NB4 (cell line): ENCODE measurements at regions not wholly inside any gene's neighbourhood (a gene's known extent, or its start where the extent isn't known, plus 50 kb on each side); places are given as distances from the start of the nearest gene placed in this dataset.

Experiments used
- DNase-seq: peaks from one replicate; pipeline ENCODE4 v3.0.0; 2010; ENCODE audit warnings: low read depth
- H3K4me3 ChIP-seq: one replicate; pipeline ENCODE4 v1.5.1; 2011; ENCODE audit warnings: mild to moderate bottlenecking, low read depth, low read length, moderate library complexity
- MYC ChIP-seq: IDR thresholded peaks from 2 replicates; pipeline ENCODE4 v1.6.1; 2011; ENCODE audit warnings: low read depth, low read length
- POLR2A ChIP-seq: IDR thresholded peaks from 2 replicates; pipeline ENCODE4 v1.6.1; 2011; ENCODE audit warnings: mild to moderate bottlenecking; ENCODE audit not compliant: insufficient read length; ENCODE audit errors: extremely low read depth
- TF ChIP-seq, protein P1 (sequence below): IDR thresholded peaks from 2 replicates; pipeline ENCODE4 v1.6.1; 2011; ENCODE audit warnings: low read depth, low read length
- TF ChIP-seq, protein P2 (sequence below): IDR thresholded peaks from one replicate; pipeline ENCODE4 v1.5.1; 2012; ENCODE audit warnings: low read depth, low read length

DNA sequence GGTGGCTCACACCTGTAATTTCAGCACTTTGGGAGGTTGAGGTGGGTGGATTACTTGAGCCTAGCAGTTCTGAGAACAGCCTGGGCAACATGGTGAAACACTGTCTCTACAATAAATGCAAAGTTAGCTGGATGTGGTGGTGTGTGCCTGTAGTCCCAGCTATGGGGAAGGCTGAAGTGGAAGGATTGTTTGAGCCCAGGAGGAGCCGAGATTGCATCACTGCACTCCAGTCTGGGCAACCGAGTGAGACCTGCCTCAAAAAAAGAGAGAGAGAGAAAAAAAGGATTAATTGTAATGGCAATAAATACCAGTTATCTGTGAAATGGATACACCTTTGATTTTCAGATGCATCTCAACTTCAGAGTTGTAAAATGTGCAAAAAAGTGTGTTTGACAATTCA, 58.8 kb downstream of the SPRY1 start:
- TF ChIP-seq POLR2A, result no peak
- no peak for TF ChIP-seq MYC
- TF ChIP-seq, protein P1, sequence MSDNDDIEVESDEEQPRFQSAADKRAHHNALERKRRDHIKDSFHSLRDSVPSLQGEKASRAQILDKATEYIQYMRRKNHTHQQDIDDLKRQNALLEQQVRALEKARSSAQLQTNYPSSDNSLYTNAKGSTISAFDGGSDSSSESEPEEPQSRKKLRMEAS, result no peak
- TF ChIP-seq, protein P2, sequence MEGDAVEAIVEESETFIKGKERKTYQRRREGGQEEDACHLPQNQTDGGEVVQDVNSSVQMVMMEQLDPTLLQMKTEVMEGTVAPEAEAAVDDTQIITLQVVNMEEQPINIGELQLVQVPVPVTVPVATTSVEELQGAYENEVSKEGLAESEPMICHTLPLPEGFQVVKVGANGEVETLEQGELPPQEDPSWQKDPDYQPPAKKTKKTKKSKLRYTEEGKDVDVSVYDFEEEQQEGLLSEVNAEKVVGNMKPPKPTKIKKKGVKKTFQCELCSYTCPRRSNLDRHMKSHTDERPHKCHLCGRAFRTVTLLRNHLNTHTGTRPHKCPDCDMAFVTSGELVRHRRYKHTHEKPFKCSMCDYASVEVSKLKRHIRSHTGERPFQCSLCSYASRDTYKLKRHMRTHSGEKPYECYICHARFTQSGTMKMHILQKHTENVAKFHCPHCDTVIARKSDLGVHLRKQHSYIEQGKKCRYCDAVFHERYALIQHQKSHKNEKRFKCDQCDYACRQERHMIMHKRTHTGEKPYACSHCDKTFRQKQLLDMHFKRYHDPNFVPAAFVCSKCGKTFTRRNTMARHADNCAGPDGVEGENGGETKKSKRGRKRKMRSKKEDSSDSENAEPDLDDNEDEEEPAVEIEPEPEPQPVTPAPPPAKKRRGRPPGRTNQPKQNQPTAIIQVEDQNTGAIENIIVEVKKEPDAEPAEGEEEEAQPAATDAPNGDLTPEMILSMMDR, result no peak

DNA sequence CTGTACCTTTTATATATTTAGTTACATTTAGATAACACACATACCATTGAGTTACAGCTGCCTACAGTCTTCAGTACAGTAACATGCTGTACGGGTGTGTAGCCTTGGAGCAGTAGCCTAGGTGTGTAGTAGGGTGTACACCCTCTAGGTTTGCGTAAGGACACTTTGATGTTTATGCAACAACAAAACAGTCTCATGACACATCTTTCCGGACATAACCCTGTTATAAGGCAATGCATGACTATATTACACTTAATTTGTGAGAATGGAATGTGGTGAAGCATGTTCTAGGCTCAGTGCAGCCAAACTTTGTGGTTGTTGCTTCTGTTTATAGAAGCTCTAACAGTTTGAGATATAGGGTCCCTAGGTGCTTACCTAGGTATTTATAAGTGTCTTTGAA, 65.4 kb downstream of the SPRY1 start:
- H3K4me3 ChIP-seq, result no peak overlapping the region
- TF ChIP-seq POLR2A, result no peak
- TF ChIP-seq, protein P2, result no peak
- TF ChIP-seq, protein P1, result no peak
- no peak for TF ChIP-seq MYC
- DNase-seq, result no peak

More for the DNA sequence above, 58.8 kb downstream of the SPRY1 start:
- H3K4me3 ChIP-seq, result no peak overlapping the region
- DNase-seq, result no peak

DNA sequence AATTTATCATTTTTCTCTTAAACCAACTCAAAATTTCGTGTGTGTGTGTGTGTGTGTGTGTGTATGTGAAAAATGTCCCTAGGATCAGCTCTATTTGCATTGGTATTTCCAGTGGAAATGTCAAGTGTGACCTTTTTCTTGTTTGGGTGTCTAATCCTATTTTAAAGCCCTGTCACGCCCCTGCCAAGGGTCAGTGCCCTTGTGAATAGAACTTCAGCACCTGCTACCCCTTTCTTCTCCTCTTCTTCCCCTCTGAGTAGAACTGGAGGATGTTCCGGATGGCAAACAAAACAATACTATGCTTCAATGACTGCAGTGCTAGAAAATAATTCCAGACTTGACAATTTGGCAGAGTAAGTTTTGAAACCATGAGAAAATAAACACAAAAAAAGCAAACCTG, 67.3 kb downstream of the SPRY1 start:
- no peak overlapping the region for H3K4me3 ChIP-seq
- DNase-seq, result no peak
- no peak for TF ChIP-seq POLR2A
- TF ChIP-seq, protein P1, result no peak
- TF ChIP-seq MYC, result no peak
- TF ChIP-seq, protein P2, result no peak

DNA sequence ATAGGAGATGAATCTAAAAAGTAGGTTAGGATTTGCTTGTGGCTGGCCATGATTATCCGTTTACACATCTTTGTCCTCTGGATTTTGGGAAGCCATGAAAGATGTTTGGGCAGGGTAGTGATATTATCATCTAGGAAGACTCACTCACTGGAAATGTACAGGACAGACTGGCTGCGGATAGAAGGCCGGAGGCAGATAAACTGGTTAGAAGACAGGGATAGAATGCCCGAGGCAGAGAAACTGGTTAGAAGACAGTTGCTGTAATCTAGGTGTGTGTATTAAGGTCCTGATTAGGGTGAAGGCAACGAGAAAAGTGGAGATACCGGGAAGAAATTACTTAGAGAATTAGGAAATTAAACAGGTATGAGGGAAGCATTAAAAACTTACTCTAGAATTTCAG, 68.8 kb downstream of the SPRY1 start:
- no peak for DNase-seq
- no peak overlapping the region for H3K4me3 ChIP-seq
- TF ChIP-seq POLR2A (no peak), MYC (no peak)
- TF ChIP-seq, protein P1, result no peak
- TF ChIP-seq, protein P2, result no peak

DNA sequence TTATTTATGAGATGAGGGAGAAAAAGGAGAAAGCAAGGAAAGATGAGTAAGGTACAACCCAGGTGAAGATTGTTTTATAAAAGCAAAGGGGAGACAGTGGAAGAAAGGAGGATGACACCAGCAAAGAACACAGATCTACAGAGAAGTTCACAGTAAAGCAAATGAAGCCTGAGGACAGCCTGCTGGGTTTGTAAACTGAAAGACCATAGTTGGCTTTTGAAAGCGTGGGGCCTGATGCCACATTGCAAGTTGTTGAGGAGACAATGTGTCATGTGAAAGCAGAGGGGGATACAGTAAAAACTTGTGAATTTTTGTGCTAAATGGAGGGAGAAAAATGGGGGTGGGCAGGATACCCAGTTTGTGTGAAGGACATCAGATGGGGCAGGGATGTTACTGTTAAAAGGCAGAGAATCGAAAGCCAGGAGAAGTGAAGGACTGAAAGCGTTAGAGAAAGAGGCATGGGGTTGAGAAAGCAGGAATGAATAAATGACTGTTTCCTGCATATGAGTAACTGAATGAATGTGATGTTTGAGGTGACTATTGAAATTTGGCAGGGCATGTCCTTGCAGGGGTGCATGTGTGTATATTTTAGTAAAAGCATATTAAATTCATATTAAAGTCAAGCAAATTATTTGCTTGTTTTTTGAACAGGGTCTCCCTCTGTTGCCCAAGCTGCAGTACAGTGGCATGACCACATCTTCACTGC, 69.6 kb downstream of the SPRY1 start:
- TF ChIP-seq, protein P2, result no peak
- no peak for TF ChIP-seq POLR2A
- no peak for TF ChIP-seq MYC
- TF ChIP-seq, protein P1, result no peak
- H3K4me3 ChIP-seq, result no peak overlapping the region
- no peak for DNase-seq
